ENCODE measurements at regions not wholly inside any gene's neighbourhood (a gene's known extent, or its start where the extent isn't known, plus 50 kb on each side); places are given as distances from the start of the nearest gene placed in this dataset.
"Not testable (repeated sequence)": the region's sequence is repeated elsewhere in the genome, so short reads cannot be mapped to it uniquely, and the experiment has no call there.

DNA sequence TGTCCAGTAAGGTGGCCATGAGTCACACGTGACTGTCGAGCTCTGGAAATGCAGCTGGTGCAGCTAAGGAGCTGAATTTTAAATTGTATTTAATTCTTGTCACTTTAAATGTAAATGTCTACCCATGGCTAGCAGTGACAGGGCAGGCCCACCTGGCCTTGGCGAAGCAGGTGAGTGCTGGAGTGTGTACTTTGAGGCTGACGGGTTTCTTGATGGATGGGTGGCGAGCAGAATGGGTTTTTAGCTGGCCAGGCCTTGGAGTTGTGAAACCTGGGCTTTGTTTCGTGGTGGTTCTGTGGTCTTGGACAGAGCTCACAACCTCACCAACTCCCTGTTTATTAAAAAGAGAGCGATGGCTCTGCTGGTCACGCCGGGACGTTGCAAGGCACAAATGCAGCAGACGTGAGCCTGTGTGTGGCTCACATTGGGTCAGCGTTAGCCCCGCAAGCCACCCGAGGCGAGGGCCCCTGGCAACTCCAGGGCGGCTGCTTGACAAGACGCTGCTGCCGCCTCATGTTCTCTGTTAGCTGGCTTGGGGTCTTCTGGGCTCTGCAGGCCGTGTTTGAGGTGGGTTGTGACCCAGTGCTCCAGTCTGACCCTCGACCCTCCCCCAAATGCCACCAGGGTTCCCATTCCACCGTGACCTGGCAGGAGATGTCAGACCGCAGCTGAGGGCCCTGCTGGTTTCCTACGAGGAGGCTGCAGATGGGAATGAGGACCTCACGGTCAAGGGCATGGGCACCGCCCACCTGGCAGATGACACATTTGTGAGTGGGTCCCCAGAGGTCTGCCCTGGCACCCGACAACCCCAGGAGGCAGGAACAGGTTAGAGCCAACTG, 184.1 kb upstream of the ZNF469 start:
- not testable (repeated sequence) for DNase-seq (ENCODE audit: extremely low spot score, insufficient read length, low read depth); FAIRE-seq

DNA sequence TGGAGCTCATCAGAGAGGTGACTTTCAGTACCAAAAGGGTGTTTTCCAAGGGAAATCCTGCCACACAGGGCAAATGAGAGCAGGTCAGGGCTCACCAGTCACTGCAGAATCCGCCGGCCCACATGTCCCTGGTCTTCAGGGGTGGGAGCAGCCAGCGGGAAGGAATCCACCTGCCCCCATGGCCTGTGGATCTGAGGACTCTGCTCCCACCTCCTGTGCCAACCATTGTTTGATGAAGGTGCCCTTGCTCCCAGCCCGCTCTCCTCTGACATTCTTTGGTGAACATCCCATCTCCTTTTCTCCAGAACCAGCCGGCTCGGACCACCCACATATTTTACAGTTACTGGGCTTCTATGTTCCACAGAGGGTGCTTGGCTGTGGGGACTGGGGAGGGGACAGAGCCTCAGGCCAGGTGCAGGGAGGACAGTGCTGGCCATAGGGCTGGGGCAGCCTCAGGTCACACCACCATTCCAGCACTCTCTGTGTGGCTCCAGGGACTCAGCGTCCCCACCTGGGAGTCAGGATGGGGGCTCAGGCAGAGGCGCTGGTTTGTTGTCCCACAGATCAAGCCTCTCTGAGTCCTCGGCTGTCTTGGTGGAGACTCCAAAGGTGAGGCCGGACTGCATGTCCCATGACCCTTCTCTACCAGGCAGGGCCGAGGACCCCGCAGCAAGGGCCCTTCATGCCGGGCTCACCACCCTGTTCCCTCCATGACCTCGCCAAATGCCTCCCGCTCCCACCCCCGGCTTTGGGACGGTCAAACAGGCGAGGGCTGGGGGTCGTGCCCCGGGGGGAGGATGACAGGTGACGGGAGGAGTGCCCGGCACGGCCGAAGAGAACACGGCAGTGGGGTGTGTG, 183.2 kb upstream of the ZNF469 start:
- not testable (repeated sequence) for FAIRE-seq; DNase-seq (ENCODE audit: extremely low spot score, insufficient read length, low read depth)

DNA sequence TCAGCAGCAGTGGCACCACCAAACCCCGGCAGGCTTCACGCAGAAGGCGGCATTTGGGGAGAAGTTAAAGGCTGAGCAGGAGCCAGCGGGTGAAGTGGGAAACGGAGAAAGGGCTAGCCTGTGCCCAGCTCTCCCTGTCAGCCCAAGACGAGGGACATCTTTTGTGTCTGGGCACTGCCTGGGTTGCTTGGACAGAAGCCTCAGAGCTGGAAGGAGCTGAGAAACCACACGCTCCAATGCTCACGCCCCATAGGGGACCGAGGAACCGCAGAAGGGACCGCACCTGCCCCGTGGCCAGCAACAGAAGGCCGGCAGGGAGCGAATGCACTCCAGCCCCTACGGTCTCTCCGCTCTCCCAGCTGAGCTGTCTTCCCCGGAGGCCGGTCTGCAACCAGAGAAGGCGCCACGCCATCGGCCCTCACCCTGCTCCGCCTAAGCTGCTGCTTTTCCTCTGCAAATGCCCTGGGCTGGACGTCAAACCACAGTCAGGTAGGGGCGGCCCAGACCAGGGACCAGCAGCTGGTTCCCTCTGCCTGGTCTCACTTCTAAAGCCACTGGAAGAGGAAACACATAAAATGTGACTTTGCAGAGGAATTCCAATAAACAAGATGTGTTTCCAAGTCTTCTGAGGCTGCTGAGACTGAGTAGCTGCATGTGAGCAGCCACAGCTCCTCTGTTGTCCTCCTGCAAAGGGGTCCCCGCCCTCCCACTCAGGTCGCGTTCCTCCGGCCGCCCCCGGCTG, 182.4 kb upstream of the ZNF469 start:
- FAIRE-seq; DNase-seq (ENCODE audit: extremely low spot score, insufficient read length, low read depth): not testable (repeated sequence)

DNA sequence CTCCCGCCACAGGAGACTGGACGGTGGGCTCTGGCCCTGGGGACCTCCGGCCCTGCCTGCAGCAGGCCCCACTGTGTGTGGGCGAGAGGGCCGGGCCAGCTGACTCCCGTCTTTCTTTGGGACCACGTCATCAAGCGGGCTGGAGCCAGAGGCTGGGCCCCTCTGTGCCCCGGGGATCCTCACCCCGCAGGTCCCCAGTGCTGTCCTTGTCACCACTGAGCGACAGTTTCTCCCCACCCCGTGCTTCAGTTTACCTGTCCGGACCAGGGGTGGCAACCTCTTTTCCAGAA, 181.9 kb upstream of the ZNF469 start:
- DNase-seq (ENCODE audit: extremely low spot score, insufficient read length, low read depth) = no peak
- FAIRE-seq = no peak

DNA sequence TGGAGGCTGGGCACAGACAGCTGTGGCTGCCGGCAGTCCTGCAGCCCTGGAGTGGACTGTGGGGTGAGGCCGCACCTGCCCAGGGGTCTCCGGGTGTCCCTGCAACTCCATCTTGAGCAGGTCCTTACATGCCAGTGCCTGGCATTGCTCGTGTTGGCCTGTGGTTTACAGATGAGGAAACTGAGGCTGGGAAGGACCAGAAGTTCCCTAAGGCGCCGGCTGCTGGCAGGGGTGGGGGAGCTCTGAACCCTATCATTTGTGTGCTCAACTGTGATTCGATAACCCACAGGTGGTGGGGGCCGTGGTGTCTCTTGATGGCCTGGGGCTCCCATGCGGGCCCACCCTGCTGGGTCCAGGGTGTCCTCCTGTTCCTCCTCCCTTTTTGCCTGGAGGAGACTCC, 181.1 kb upstream of the ZNF469 start:
- not testable (repeated sequence) for DNase-seq (ENCODE audit: extremely low spot score, insufficient read length, low read depth); FAIRE-seq

DNA sequence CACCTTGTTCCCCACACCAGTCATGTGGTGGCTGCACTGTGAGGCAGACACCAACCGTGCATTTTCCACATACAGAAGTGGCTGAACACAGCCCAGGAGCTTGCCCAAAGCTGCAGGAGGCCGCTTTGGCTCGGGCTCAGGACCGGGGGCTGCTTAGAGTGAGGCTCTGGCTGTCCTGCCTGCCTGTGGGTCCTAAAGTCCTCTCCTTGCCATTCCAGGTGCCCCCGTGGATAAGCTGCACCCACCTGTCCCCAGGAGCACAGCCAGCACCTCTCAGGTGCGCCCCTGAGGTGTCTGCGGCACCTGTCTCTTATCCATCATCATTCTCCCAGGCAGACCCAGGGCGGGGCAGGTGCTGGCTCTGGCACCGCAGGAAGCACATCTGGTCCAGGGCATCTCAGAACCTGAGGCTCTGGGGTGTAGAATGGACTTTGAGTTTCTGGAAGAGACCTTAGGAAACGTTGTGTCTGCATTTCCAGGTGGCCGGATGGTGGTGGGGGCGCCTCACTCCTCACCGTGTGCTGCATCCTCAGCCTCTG, 180.5 kb upstream of the ZNF469 start:
- DNase-seq (ENCODE audit: extremely low spot score, insufficient read length, low read depth) (no peak), FAIRE-seq (no peak)

DNA sequence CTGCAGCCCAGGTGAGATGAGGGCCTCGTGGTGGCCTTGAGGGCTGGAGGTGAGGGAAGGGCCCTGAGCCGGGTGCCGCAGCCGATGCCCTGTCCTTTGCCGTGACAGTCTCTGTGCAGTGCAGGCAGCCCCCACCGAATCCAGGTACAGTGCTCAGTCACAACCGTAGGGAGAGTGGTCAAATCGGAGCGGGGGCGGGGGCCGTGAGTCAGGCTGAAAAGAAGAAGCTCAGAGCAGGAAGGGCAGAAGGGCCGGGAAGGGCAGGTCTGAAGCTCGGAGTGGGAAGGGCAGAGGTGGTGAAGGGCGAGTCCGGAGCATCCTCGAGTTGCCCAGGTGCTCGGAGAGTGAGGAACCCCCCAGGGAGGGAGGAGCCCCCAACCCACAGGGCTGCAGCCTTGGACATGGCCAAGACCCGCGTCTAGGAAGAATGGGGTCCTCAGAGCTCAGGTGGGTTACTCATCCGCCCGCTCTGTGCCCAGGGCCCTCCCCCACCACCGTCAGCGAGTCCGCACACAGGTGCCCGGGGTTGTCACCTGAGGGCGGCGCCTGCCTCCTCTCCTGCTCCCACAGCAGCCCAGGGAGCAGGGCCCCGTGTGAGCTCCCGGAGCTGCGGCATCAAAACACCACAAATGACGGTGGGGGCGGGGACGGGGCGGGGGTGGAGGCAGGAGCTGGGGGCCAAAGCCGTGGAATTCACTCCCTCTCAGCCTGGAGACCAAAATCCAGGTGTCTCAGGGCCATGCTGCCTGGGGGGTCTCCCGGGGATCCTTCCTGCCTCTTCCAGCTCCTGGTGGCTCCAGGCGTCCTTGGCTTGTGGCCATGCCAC, 179.7 kb upstream of the ZNF469 start:
- not testable (repeated sequence) for DNase-seq (ENCODE audit: extremely low spot score, insufficient read length, low read depth); FAIRE-seq

DNA sequence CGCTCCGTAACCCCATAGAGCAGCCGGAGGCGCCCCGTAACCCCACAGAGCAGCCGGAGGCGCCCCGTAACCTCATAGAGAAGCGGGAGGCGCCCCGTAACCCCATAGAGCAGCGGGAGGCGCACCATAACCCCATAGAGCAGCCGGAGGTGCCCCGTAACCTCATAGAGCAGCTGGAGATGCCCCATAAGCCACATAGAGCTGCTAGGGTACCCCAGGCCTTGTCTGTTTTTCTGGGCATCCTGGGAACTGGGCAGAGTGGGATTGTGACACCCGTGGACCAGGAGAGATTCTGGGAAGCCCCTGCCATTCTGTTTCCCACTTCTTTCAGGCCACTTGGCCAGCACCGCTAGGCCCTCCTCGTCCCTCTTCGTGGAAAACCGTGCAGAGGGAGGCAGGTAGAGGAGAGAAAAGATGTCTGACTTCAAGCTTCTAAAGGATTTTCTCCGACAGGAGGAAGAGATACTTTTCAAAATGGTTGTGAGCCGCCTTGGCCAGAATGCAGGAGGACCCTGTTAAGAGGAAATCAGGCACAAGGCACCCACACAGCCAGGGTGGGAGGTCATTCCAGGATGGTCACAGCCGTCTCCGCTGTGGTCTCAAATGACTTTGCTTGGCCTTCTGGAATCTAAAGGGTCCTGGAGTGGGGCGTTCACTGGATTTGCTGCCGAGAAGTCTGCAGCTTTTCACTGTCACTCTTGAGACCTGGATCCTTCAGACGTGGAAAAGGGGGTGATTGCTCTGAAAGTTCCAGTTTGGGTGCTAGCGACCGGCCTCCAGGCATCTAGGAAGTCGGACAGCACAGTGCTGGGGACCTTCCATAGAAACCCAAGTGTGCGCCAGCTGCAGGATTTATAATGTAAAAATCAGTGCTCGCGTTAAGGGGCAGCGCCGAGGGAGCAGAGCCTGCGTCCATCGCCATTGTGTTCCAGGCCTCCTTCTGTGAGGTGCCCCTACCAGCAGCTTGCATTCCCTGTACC, 178.3 kb upstream of the ZNF469 start:
- FAIRE-seq; DNase-seq (ENCODE audit: extremely low spot score, insufficient read length, low read depth): not testable (repeated sequence)

DNA sequence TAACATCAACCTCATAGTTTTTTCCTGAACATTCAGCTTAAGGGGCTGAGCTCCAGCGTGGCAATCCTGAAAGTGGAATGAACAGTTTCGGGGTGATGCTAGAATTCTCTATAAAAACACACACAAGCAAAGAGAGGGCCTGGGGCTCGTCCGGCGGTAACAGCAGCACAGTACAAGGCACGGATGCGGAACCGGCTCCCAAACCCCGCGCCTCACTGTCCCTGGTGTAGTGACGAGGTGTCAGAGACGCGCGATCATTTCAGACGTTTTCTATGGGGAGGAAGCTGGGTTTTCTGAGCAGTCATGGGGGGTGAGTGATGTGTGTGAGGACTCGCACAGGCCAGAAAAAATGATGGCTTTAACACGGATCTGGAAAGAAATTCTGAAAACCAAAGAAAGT, 177.3 kb upstream of the ZNF469 start:
- DNase-seq (ENCODE audit: extremely low spot score, insufficient read length, low read depth); FAIRE-seq: not testable (repeated sequence)

DNA sequence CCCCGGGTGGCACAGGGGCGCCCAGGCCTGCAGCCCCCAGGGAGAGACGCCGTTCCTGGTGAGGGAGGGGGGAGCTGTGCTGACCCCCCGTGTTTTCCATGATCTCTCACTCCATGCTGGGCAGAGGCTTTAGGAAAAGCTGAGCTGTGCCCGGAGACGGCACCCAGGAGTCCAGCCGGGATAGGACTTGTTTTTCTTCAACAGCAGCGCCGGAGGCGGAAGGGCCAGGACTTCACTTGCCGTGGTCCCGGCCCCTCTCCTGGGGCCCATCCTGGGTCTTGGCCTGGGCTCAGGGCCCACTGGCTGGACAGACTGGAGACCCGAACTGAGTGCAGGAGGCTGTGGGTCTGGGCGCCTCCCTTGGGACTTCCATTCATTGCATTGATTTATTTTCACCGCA, 176.8 kb upstream of the ZNF469 start:
- FAIRE-seq = not testable (repeated sequence)

DNA sequence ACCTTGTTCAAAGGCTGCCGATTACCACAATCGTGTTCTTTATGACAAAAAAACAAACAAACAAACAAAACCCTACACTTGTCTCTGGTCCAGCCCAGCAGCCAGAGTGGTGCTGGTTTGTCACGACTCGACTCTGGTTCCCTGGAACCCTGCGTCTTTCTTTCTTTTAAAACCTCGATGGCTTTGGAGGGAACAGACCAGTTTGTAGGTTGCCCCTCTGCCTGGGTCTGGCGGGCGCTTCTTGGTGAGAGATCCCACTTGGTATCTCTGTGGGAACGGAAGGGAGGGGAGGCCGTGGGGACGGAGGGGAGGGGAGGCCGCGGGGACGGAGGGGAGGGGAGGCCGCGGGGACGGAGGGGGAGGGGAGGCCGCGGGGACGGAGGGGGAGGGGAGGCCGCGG, 176.2 kb upstream of the ZNF469 start:
- FAIRE-seq; DNase-seq (ENCODE audit: extremely low spot score, insufficient read length, low read depth): not testable (repeated sequence)

More for the DNA sequence above, 176.8 kb upstream of the ZNF469 start:
- not testable (repeated sequence) for DNase-seq (ENCODE audit: extremely low spot score, insufficient read length, low read depth)

DNA sequence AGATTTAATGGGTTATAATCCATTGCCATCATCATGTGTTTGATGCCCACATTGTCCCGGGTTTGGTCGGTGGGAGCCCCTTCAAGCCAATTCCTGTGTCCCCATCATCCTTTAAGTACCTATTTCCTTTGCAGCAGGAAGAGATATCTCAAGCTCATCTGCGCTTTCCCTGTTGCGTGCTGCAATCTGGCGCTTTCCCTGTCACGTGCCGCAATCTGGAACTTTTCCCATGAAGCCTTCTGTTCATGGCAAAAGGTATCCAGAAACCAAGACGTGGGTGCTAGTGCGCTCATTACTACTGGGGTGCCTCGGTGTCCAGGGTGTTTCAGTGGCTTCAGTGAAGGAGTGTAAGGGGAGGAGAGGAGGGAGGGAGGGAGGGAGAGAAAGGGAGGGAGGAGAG, 174.6 kb upstream of the ZNF469 start:
- DNase-seq (ENCODE audit: extremely low spot score, insufficient read length, low read depth) (no peak), FAIRE-seq (no peak)

DNA sequence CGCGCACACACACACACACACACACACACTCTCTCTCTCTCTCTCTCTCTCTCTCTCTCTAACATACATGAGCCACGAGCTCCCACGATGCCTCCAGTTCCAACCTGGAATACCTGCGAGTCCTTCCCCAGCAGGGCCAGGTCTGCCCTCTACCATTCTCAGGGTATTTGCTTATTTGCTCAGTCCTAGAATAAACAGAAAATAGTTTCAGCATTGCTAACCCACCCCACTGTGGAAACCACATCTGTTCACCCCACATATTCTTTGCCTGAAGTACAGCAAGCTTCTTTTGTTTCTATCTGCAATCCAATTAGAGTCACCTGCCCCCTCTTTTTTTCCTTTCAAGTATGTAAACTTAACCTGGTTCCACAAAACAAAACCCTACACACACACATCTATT, 174.0 kb upstream of the ZNF469 start:
- FAIRE-seq; DNase-seq (ENCODE audit: extremely low spot score, insufficient read length, low read depth): not testable (repeated sequence)

DNA sequence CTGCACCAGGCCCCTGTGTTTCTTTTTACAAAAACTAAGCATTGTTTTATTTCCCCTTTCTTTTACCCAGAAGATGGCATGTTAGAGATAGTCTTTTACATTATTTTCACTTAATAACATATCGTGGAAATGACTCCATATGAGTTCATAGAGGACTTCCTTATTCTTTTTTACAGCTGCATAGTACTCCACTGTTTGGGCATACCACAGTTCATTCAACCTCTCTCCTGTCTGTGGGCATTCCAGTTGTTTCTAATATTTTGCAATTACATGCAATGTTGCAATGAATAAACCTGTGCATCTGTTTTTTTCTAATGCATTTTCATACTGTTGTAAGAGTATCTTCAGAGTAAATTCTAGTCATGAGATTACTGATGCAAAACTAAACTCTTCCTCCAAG, 173.2 kb upstream of the ZNF469 start:
- not testable (repeated sequence) for FAIRE-seq; DNase-seq (ENCODE audit: extremely low spot score, insufficient read length, low read depth)

DNA sequence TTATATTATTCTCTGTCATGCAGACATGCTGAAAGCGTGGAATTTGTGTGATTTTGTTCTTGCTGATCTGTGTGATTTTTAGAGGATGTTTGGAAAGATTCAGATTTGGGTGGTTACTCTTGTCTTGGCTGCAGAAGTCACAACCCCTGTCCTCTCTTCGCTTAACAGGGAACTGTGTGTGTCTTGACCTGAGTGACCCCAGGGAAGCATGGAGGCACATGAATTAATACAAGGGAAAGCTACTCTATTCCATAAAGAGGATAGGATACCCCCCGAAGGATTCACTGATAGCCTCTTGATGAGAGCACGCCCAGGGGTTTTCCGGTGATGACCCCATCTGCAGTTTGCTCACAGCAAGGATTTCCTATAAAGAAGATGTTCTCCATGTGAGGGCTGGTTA, 168.8 kb upstream of the ZNF469 start:
- not testable (repeated sequence) for DNase-seq (ENCODE audit: extremely low spot score, insufficient read length, low read depth); FAIRE-seq

DNA sequence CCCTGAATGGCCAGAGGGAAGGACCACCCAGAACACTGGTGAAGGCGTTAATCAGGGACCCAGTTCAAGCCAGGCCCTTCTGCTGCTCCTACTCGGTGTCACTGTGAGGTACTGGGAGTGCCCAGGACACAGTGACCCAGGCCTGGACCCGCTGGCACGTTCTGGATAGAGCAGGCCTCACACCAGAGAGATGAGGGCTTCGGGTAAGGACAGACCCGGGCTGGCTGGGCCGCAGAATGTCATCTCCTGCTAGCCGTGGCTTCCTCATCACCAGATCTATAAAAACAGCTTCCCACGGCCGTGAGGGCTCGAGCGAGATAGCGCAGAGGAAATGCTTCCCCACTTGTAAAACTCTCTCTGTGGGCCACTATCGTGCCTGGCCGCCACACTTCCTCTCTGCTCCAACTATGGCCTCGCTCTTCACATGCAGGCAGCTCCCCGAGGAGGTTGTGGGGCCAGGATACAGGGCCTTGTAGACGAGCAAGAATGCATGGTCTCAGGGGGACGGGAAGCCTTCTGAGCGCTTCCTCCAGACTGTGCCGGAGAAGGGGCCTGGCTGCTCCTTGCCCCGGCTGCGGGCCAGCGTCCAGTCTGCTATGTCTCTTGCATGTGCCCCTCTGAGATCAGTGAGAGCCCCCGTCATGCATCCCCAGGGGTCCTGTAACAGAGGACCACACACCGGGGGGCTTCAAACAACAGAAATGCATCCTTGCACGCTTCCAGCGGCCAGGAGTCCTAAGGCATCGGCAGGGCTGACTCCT, 161.6 kb upstream of the ZNF469 start:
- not testable (repeated sequence) for FAIRE-seq; DNase-seq (ENCODE audit: extremely low spot score, insufficient read length, low read depth)

DNA sequence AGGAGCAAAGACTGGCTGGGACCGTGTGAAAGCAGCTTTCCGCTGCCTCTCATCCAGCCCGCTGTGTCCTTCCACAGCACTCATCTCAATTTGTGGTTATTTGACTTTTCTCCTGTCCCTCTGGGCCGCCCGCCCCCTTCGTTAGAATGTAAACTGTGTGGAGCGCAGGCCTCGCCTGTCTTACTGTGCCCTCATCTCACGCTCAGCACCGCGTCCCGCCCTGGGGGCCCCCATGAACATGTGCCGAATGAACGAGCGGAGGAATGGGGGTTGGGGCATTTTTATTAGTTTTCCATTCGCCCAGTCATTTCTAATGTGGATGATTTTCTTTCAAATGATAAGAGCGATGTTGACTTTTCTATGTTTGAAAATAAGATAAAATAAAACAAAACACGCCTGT, 159.1 kb upstream of the ZNF469 start:
- FAIRE-seq = not testable (repeated sequence)

More for the DNA sequence above, 159.1 kb upstream of the ZNF469 start:
- not testable (repeated sequence) for DNase-seq (ENCODE audit: extremely low spot score, insufficient read length, low read depth)

Measured in GM18507 (cell line).